Activated CD4-positive, alpha-beta memory T cell treated with anti-CD3 and anti-CD28 coated beads for 36 hours (primary cell): ENCODE measurements at regions not wholly inside any gene's neighbourhood (a gene's known extent, or its start where the extent isn't known, plus 50 kb on each side); places are given as distances from the start of the nearest gene placed in this dataset.

ENCODE experiments used
- CTCF ChIA-PET: fragments of 350-600 bp; sonication (Branson Sonifier 250); formaldehyde crosslinking; loops from one replicate; lab custom pipeline; 2021; ENCODE audit warnings: antibody characterized with exemption, inconsistent platforms; lab: Charles Lee
- POLR2A ChIA-PET: fragments of 350-600 bp; sonication (Branson Sonifier 250); formaldehyde crosslinking; loops from one replicate; lab custom pipeline; 2021; ENCODE audit warnings: antibody characterized with exemption; lab: Charles Lee
- DNase-seq: peaks from one replicate; pipeline ENCODE4 v3.0.0-alpha.2; 2020
- H3K27ac Mint-ChIP-seq: one replicate; pipeline ENCODE4 v1.8.0; 2021; ENCODE audit warnings: mixed read lengths
- H3K27me3 Mint-ChIP-seq: one replicate; pipeline ENCODE4 v1.8.0; 2021; ENCODE audit warnings: mixed read lengths
- H3K36me3 Mint-ChIP-seq: one replicate; pipeline ENCODE4 v1.8.0; 2021; ENCODE audit warnings: mixed read lengths
- H3K4me1 Mint-ChIP-seq: one replicate; pipeline ENCODE4 v1.8.0; 2021; ENCODE audit warnings: low read depth, mixed read lengths
- H3K4me3 Mint-ChIP-seq: one replicate; pipeline ENCODE4 v1.8.0; 2021; ENCODE audit warnings: mild to moderate bottlenecking, mixed read lengths
- H3K9me3 Mint-ChIP-seq: one replicate; pipeline ENCODE4 v1.8.0; 2021; ENCODE audit warnings: mixed read lengths
- intact Hi-C: fragments of 100-400 bp; cut with micrococcal nuclease; formaldehyde crosslinking; loops from one replicate; pipeline ENCODE4 v1.15.1; 2023

GRCh38 chr19:28028881-28029444, 1184.0 kb downstream of the UQCRFS1 start:
- H3K4me1 Mint-ChIP-seq = no peaks in the 10 kb centered on the region
- H3K27ac Mint-ChIP-seq = no peak overlapping the region
- intact Hi-C loops = no loop called here
- no peak for DNase-seq
- H3K36me3 Mint-ChIP-seq = no peaks in the 10 kb centered on the region
- peaks cover 10% of the 10 kb centered on the region for H3K9me3 Mint-ChIP-seq
- ChIA-PET POLR2A (no interaction called here), CTCF (no interaction called here)
- H3K27me3 Mint-ChIP-seq = no peaks in the 10 kb centered on the region
- no peak overlapping the region for H3K4me3 Mint-ChIP-seq

DNA sequence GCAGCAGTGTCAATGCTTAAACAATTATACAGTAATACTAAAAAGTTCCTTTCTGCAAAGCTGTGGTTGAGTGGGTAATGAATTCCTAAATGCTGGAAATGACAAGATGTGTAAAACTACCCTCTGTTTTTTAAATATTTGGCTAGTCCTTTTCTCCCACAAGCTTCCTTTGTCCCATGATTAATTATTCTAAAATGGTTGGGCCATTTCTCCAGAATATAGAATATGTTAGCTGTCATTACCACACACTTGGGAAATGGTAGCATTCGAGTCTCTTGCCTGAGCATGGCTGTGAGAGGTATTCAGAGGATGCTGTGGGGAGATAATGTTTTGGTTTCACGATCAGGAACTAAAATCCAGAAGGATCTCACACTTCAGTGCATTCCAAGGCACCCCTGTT, 1185.8 kb downstream of the UQCRFS1 start:
- Mint-ChIP-seq H3K36me3 (no peaks in the 10 kb centered on the region), H3K9me3 (peaks cover 7% of the 10 kb centered on the region), H3K27ac (no peak overlapping the region), H3K4me1 (no peaks in the 10 kb centered on the region), H3K4me3 (no peak overlapping the region), H3K27me3 (no peaks in the 10 kb centered on the region)
- POLR2A ChIA-PET = no interaction called here
- CTCF ChIA-PET = no interaction called here
- intact Hi-C loops = no loop called here
- DNase-seq = no peak

- DNase-seq = no peak
Observed at GRCh38 chr19:28026636-28027035, 1186.3 kb downstream of the UQCRFS1 start.

GRCh38 chr19:28024920-28025319, 1188.0 kb downstream of the UQCRFS1 start:
- Mint-ChIP-seq H3K4me1 (no peaks in the 10 kb centered on the region), H3K27ac (no peak overlapping the region), H3K36me3 (no peaks in the 10 kb centered on the region), H3K9me3 (peaks cover 3% of the 10 kb centered on the region), H3K4me3 (no peak overlapping the region), H3K27me3 (no peaks in the 10 kb centered on the region)
- ChIA-PET POLR2A (no interaction called here), CTCF (no interaction called here)
- DNase-seq = no peak
- intact Hi-C loops = no loop called here

More at GRCh38 chr19:28026636-28027035, 1186.3 kb downstream of the UQCRFS1 start:
- Mint-ChIP-seq H3K27ac (no peak overlapping the region), H3K4me3 (no peak overlapping the region), H3K27me3 (no peaks in the 10 kb centered on the region), H3K4me1 (no peaks in the 10 kb centered on the region), H3K9me3 (peaks cover 4% of the 10 kb centered on the region), H3K36me3 (no peaks in the 10 kb centered on the region)
- intact Hi-C loops = no loop called here
- CTCF ChIA-PET = no interaction called here
- POLR2A ChIA-PET = no interaction called here

GRCh38 chr19:28023064-28023463, 1189.9 kb downstream of the UQCRFS1 start:
- no peaks in the 10 kb centered on the region for H3K36me3 Mint-ChIP-seq
- CTCF ChIA-PET = no interaction called here
- H3K27me3 Mint-ChIP-seq = no peaks in the 10 kb centered on the region
- H3K27ac Mint-ChIP-seq = no peak overlapping the region
- H3K9me3 Mint-ChIP-seq = no peaks in the 10 kb centered on the region
- no peak for DNase-seq
- H3K4me3 Mint-ChIP-seq = no peak overlapping the region
- intact Hi-C loops = no loop called here
- no peaks in the 10 kb centered on the region for H3K4me1 Mint-ChIP-seq
- POLR2A ChIA-PET = no interaction called here

DNA sequence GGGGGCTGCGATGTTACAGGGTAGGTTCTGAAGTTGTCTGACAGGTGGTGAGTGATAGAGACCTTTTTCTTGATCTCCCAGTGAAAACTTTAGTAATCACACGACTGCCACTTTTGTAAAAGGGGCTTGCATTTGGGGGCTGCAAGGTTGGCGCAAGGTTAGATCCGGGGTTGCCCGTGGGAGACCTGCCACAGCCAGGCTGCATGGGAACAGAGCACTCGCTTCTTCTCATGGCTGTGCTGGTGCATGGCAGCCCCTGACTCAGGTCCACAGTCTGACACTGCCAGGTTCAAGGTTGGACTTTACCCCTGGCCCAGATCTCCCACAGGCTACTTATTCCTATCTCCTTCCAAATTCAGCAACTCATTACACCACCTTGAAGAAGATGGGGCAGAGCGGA, 1190.4 kb downstream of the UQCRFS1 start:
- no peaks in the 10 kb centered on the region for H3K4me1 Mint-ChIP-seq
- CTCF ChIA-PET = no interaction called here
- H3K9me3 Mint-ChIP-seq = peaks cover under 1% of the 10 kb centered on the region
- intact Hi-C loops = no loop called here
- H3K36me3 Mint-ChIP-seq = no peaks in the 10 kb centered on the region
- no peak overlapping the region for H3K27ac Mint-ChIP-seq
- POLR2A ChIA-PET = no interaction called here
- no peak for DNase-seq
- no peaks in the 10 kb centered on the region for H3K27me3 Mint-ChIP-seq
- no peak overlapping the region for H3K4me3 Mint-ChIP-seq

GRCh38 chr19:28021259-28022185, 1191.4 kb downstream of the UQCRFS1 start:
- Mint-ChIP-seq H3K27ac (no peak overlapping the region), H3K9me3 (peaks cover 4% of the 10 kb centered on the region), H3K4me1 (no peaks in the 10 kb centered on the region), H3K27me3 (no peaks in the 10 kb centered on the region), H3K36me3 (no peaks in the 10 kb centered on the region), H3K4me3 (no peak overlapping the region)
- ChIA-PET CTCF (no interaction called here), POLR2A (no interaction called here)
- intact Hi-C loops = no loop called here
- DNase-seq = no peak

GRCh38 chr19:28020619-28021258, 1192.2 kb downstream of the UQCRFS1 start:
- H3K27me3 Mint-ChIP-seq = no peaks in the 10 kb centered on the region
- no peaks in the 10 kb centered on the region for H3K36me3 Mint-ChIP-seq
- H3K9me3 Mint-ChIP-seq = peaks cover 9% of the 10 kb centered on the region
- ChIA-PET CTCF (no interaction called here), POLR2A (no interaction called here)
- H3K4me1 Mint-ChIP-seq = no peaks in the 10 kb centered on the region
- intact Hi-C loops = no loop called here
- no peak for DNase-seq
- H3K4me3 Mint-ChIP-seq = no peak overlapping the region
- no peak overlapping the region for H3K27ac Mint-ChIP-seq

GRCh38 chr19:28019901-28020300, 1193.0 kb downstream of the UQCRFS1 start:
- H3K9me3 Mint-ChIP-seq = peaks cover 11% of the 10 kb centered on the region
- DNase-seq = no peak
- POLR2A ChIA-PET = no interaction called here
- H3K4me3 Mint-ChIP-seq = no peak overlapping the region
- intact Hi-C loops = no loop called here
- no peaks in the 10 kb centered on the region for H3K4me1 Mint-ChIP-seq
- H3K27ac Mint-ChIP-seq = no peak overlapping the region
- CTCF ChIA-PET = no interaction called here
- no peaks in the 10 kb centered on the region for H3K27me3 Mint-ChIP-seq
- H3K36me3 Mint-ChIP-seq = no peaks in the 10 kb centered on the region

DNA sequence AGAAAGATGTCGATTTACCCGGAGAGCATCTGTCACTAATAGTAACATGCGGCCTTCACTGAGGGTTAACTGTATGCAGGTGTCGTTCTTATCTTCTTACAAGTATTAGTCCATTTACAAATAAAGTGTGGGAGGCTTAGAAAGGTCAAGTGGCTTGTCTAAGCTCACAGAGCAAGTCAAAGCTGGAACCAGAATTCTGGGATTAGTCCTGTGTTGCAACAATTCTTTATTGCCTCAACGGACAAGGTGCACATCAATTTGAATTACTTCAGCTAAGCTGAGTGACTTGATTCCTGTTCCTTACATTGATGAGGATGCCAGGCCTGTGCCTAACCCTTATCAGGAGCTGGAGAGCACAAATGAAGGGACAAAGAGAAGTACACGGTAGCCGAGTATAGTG, 1193.6 kb downstream of the UQCRFS1 start:
- ChIA-PET CTCF (no interaction called here), POLR2A (no interaction called here)
- DNase-seq = no peak
- peaks cover 11% of the 10 kb centered on the region for H3K9me3 Mint-ChIP-seq
- H3K36me3 Mint-ChIP-seq = no peaks in the 10 kb centered on the region
- H3K4me3 Mint-ChIP-seq = no peak overlapping the region
- no peaks in the 10 kb centered on the region for H3K27me3 Mint-ChIP-seq
- H3K4me1 Mint-ChIP-seq = no peaks in the 10 kb centered on the region
- no peak overlapping the region for H3K27ac Mint-ChIP-seq
- intact Hi-C loops = no loop called here

- DNase-seq = no peak
- ChIA-PET POLR2A (no interaction called here), CTCF (no interaction called here)
- no peaks in the 10 kb centered on the region for H3K27me3 Mint-ChIP-seq
- intact Hi-C loops = no loop called here
- H3K9me3 Mint-ChIP-seq = peaks cover 11% of the 10 kb centered on the region
- no peaks in the 10 kb centered on the region for H3K4me1 Mint-ChIP-seq
- H3K4me3 Mint-ChIP-seq = no peak overlapping the region
- no peaks in the 10 kb centered on the region for H3K36me3 Mint-ChIP-seq
- no peak overlapping the region for H3K27ac Mint-ChIP-seq
Observed at GRCh38 chr19:28018499-28018898, 1194.5 kb downstream of the UQCRFS1 start.

- CTCF ChIA-PET = no interaction called here
Observed at GRCh38 chr19:28014615-28015405, 1198.1 kb downstream of the UQCRFS1 start.

More at GRCh38 chr19:28014615-28015405, 1198.1 kb downstream of the UQCRFS1 start:
- DNase-seq = no peak
- Mint-ChIP-seq H3K4me3 (no peak overlapping the region), H3K9me3 (peaks cover 11% of the 10 kb centered on the region), H3K4me1 (no peaks in the 10 kb centered on the region), H3K27me3 (no peaks in the 10 kb centered on the region), H3K27ac (no peak overlapping the region), H3K36me3 (no peaks in the 10 kb centered on the region)
- POLR2A ChIA-PET = no interaction called here
- intact Hi-C loops = no loop called here
